ENCODE measurements at regions not wholly inside any gene's neighbourhood (a gene's known extent, or its start where the extent isn't known, plus 50 kb on each side); places are given as distances from the start of the nearest gene placed in this dataset.

DNA sequence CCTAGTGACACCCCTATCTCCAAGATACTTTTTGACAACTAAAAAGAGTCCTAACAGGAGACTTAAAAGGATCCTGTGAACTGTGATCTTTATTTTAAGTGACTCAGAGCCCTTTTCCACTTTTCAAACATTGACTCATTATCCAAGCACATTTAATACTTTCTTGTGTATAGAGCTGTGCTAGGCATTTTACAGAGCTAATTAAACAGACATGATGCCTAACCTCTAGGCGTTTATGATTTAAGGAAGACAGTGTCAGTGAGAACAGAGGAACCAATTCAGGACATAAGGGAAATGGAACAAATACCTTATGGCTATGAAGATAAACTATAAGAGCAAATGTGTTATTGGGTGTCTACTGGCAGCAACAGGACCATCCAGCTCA, 282.6 kb downstream of the TPBG start:
- ChIA-PET CTCF (no interaction called here), RAD21 (ENCODE audit: low non-redundant PET in 1 of 2, low total read pairs in 2 of 2, uncharacterized antibody in 2 of 2, unreplicated experiment in 2 of 2) (no interaction called here), POLR2A (no interaction called here)
- Histone ChIP-seq H3K9me2 (ENCODE audit: insufficient read depth) (no peaks in the 10 kb centered on the region), H3K9me3 (ENCODE audit: control insufficient read depth in 1 of 2, insufficient read depth in 1 of 2, low read depth in 1 of 2, low read length in 2 of 2) (no peaks in the 10 kb centered on the region), H3K79me2 (ENCODE audit: insufficient read depth, low read length) (no peaks in the 10 kb centered on the region), H3K9ac (ENCODE audit: low read length) (no peak overlapping the region), H2AFZ (ENCODE audit: low read depth, low read length, poor library complexity, severe bottlenecking) (no peak overlapping the region), H3K4me1 (ENCODE audit: control insufficient read depth in 1 of 2, insufficient read depth in 2 of 2, low read length in 2 of 2) (no peaks in the 10 kb centered on the region), H3K4me2 (ENCODE audit: low read length) (no peak overlapping the region), H3K36me3 (ENCODE audit: control insufficient read depth in 1 of 2, insufficient read depth in 2 of 2, low read length in 2 of 2) (no peaks in the 10 kb centered on the region), H4K20me1 (ENCODE audit: insufficient read depth) (no peaks in the 10 kb centered on the region), H3K27ac (ENCODE audit: low read depth, low read length) (no peak overlapping the region), H3K27me3 (ENCODE audit: insufficient read depth, low read length) (no peaks in the 10 kb centered on the region), H3K4me3 (replicated peaks in 1 of 2; ENCODE audit: low read depth in 1 of 2, low read length in 2 of 2) (no peak overlapping the region)
- DNase-seq (ENCODE audit: low read depth, low spot score), result no peak
- ATAC-seq, result no peak
- intact Hi-C loops (cut with micrococcal nuclease), result no loop called here
- BruUV-seq (replicated peaks), result no TSS peak
- TF ChIP-seq, protein P1, sequence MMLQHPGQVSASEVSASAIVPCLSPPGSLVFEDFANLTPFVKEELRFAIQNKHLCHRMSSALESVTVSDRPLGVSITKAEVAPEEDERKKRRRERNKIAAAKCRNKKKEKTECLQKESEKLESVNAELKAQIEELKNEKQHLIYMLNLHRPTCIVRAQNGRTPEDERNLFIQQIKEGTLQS (IDR thresholded peaks at IDR 0.05), result no peak
- TF ChIP-seq, protein P2, sequence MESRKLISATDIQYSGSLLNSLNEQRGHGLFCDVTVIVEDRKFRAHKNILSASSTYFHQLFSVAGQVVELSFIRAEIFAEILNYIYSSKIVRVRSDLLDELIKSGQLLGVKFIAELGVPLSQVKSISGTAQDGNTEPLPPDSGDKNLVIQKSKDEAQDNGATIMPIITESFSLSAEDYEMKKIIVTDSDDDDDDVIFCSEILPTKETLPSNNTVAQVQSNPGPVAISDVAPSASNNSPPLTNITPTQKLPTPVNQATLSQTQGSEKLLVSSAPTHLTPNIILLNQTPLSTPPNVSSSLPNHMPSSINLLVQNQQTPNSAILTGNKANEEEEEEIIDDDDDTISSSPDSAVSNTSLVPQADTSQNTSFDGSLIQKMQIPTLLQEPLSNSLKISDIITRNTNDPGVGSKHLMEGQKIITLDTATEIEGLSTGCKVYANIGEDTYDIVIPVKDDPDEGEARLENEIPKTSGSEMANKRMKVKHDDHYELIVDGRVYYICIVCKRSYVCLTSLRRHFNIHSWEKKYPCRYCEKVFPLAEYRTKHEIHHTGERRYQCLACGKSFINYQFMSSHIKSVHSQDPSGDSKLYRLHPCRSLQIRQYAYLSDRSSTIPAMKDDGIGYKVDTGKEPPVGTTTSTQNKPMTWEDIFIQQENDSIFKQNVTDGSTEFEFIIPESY (IDR thresholded peaks at IDR 0.05; ENCODE audit: extremely low read depth, insufficient replicate concordance, low read length), result no peak
- TF ChIP-seq ZNF274 (IDR thresholded peaks at IDR 0.05; ENCODE audit: low read depth, low read length) (no peak), CEBPB (IDR thresholded peaks at IDR 0.05; ENCODE audit: low read depth) (no peak), ELF1 (IDR thresholded peaks at IDR 0.05; ENCODE audit: borderline replicate concordance, low read depth) (no peak), SRF (IDR thresholded peaks at IDR 0.05; ENCODE audit: low read depth) (no peak), SIN3A (IDR thresholded peaks at IDR 0.05; ENCODE audit: low read depth) (no peak)
- TF ChIP-seq, protein P3, sequence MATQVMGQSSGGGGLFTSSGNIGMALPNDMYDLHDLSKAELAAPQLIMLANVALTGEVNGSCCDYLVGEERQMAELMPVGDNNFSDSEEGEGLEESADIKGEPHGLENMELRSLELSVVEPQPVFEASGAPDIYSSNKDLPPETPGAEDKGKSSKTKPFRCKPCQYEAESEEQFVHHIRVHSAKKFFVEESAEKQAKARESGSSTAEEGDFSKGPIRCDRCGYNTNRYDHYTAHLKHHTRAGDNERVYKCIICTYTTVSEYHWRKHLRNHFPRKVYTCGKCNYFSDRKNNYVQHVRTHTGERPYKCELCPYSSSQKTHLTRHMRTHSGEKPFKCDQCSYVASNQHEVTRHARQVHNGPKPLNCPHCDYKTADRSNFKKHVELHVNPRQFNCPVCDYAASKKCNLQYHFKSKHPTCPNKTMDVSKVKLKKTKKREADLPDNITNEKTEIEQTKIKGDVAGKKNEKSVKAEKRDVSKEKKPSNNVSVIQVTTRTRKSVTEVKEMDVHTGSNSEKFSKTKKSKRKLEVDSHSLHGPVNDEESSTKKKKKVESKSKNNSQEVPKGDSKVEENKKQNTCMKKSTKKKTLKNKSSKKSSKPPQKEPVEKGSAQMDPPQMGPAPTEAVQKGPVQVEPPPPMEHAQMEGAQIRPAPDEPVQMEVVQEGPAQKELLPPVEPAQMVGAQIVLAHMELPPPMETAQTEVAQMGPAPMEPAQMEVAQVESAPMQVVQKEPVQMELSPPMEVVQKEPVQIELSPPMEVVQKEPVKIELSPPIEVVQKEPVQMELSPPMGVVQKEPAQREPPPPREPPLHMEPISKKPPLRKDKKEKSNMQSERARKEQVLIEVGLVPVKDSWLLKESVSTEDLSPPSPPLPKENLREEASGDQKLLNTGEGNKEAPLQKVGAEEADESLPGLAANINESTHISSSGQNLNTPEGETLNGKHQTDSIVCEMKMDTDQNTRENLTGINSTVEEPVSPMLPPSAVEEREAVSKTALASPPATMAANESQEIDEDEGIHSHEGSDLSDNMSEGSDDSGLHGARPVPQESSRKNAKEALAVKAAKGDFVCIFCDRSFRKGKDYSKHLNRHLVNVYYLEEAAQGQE (IDR thresholded peaks at IDR 0.05; ENCODE audit: low read depth), result no peak
